Astrocyte (in vitro differentiated cells and primary cell): ENCODE measurements at regions not wholly inside any gene's neighbourhood (a gene's known extent, or its start where the extent isn't known, plus 50 kb on each side); places are given as distances from the start of the nearest gene placed in this dataset.

ENCODE experiments used
- DNase-seq: peaks from one replicate; pipeline ENCODE4 v3.0.0-alpha.2; 2010; ENCODE audit warnings: low read depth
- FAIRE-seq: peaks from 2 replicates; lab custom pipeline; 2011; peaks lifted over from hg19 to GRCh38; lab: Jason Lieb, UNC
- H2AFZ ChIP-seq: 2 replicates; pipeline ENCODE4 v1.6.0; 2012; ENCODE audit warnings: low read depth, low read length, inconsistent platforms
- H3K27ac ChIP-seq: 2 replicates; pipeline ENCODE4 v1.5.1; 2011; ENCODE audit warnings: low read depth, low read length, inconsistent platforms
- H3K27me3 ChIP-seq: 2 replicates; pipeline ENCODE4 v1.6.0; 2011; ENCODE audit warnings: low read length, inconsistent platforms; ENCODE audit not compliant: insufficient read depth
- H3K36me3 ChIP-seq: 2 replicates; pipeline ENCODE4 v1.5.1; 2011; ENCODE audit warnings: low read length, inconsistent platforms; ENCODE audit not compliant: insufficient read depth
- H3K4me1 ChIP-seq: 2 replicates; pipeline ENCODE4 v1.5.1; 2011; ENCODE audit warnings: low read length, inconsistent platforms; ENCODE audit not compliant: insufficient read depth
- H3K4me2 ChIP-seq: 2 replicates; pipeline ENCODE4 v1.6.0; 2012; ENCODE audit warnings: low read length, inconsistent platforms
- H3K4me3 ChIP-seq: 2 replicates; pipeline ENCODE4 v1.5.1; 2011; ENCODE audit warnings: low read depth, mild to moderate bottlenecking, low read length, inconsistent platforms; ENCODE audit not compliant: insufficient read depth
- H3K79me2 ChIP-seq: 2 replicates; pipeline ENCODE4 v1.6.0; 2012; ENCODE audit warnings: mild to moderate bottlenecking, low read length, inconsistent platforms; ENCODE audit not compliant: insufficient read depth
- H3K9ac ChIP-seq: 2 replicates; pipeline ENCODE4 v1.6.0; 2012; ENCODE audit warnings: mild to moderate bottlenecking, low read length, inconsistent platforms
- H3K9me3 ChIP-seq: 2 replicates; pipeline ENCODE4 v1.5.1; 2012; ENCODE audit warnings: low read depth, mild to moderate bottlenecking, low read length, inconsistent platforms; ENCODE audit not compliant: insufficient read depth
- H4K20me1 ChIP-seq: 2 replicates; pipeline ENCODE4 v1.6.0; 2012; ENCODE audit warnings: low read length, inconsistent platforms; ENCODE audit not compliant: insufficient read depth
- H3K27ac Mint-ChIP-seq: one replicate; pipeline ENCODE4 v1.8.0; 2021; ENCODE audit warnings: mild to moderate bottlenecking, mixed read lengths; ENCODE audit not compliant: unreplicated experiment
- H3K27me3 Mint-ChIP-seq: one replicate; pipeline ENCODE4 v1.8.0; 2021; ENCODE audit warnings: low read depth, mixed read lengths; ENCODE audit not compliant: unreplicated experiment
- H3K36me3 Mint-ChIP-seq: one replicate; pipeline ENCODE4 v1.8.0; 2021; ENCODE audit warnings: low read depth, mixed read lengths; ENCODE audit not compliant: unreplicated experiment
- H3K4me1 Mint-ChIP-seq: one replicate; pipeline ENCODE4 v1.8.0; 2021; ENCODE audit warnings: low read depth, mixed read lengths; ENCODE audit not compliant: unreplicated experiment
- H3K4me3 Mint-ChIP-seq: one replicate; pipeline ENCODE4 v1.8.0; 2021; ENCODE audit warnings: mild to moderate bottlenecking, moderate library complexity, mixed read lengths; ENCODE audit not compliant: unreplicated experiment
- H3K9me3 Mint-ChIP-seq: one replicate; pipeline ENCODE4 v1.8.0; 2021; ENCODE audit warnings: mild to moderate bottlenecking, mixed read lengths; ENCODE audit not compliant: unreplicated experiment
- EZH2 ChIP-seq: IDR thresholded peaks from 2 replicates; pipeline ENCODE4 v1.6.1; 2012; ENCODE audit warnings: mild to moderate bottlenecking, low read length, inconsistent platforms; ENCODE audit not compliant: insufficient read depth
- TF ChIP-seq, protein P1 (sequence below): IDR thresholded peaks from 2 replicates; pipeline ENCODE4 v1.5.1; 2011; ENCODE audit warnings: low read depth, mild to moderate bottlenecking, inconsistent platforms, low read length, moderate library complexity; ENCODE audit not compliant: insufficient read depth

DNA sequence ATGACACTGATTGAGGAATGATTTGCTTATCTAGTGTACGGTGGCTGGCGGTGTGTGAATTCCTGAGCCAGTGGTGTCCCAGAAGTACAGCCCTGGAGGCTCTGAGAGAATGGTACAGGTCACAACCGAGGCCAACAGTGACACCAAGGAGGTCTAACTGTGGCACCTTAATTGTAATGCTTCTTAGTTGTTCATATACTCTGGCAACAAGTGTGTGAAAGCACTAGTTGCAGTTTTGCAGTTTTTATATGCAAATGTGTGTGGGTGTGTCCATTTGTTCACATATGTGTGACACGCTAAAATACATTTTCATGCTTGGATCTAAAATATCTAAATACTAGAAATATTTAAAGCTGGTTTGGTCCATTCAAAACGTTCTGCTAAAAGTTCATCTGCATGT, 185.3 kb upstream of the FMN2 start:
- Mint-ChIP-seq H3K36me3 (no peaks in the 10 kb centered on the region), H3K4me3 (no peak overlapping the region), H3K27ac (no peak overlapping the region), H3K27me3 (no peaks in the 10 kb centered on the region), H3K9me3 (no peaks in the 10 kb centered on the region), H3K4me1 (peaks cover 2% of the 10 kb centered on the region)
- TF ChIP-seq, protein P1, sequence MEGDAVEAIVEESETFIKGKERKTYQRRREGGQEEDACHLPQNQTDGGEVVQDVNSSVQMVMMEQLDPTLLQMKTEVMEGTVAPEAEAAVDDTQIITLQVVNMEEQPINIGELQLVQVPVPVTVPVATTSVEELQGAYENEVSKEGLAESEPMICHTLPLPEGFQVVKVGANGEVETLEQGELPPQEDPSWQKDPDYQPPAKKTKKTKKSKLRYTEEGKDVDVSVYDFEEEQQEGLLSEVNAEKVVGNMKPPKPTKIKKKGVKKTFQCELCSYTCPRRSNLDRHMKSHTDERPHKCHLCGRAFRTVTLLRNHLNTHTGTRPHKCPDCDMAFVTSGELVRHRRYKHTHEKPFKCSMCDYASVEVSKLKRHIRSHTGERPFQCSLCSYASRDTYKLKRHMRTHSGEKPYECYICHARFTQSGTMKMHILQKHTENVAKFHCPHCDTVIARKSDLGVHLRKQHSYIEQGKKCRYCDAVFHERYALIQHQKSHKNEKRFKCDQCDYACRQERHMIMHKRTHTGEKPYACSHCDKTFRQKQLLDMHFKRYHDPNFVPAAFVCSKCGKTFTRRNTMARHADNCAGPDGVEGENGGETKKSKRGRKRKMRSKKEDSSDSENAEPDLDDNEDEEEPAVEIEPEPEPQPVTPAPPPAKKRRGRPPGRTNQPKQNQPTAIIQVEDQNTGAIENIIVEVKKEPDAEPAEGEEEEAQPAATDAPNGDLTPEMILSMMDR, result no peak
- no peak for TF ChIP-seq EZH2
- Histone ChIP-seq H3K27me3 (no peaks in the 10 kb centered on the region), H3K36me3 (no peaks in the 10 kb centered on the region), H3K27ac (no peak overlapping the region), H4K20me1 (no peaks in the 10 kb centered on the region), H3K79me2 (no peaks in the 10 kb centered on the region), H3K9me3 (no peaks in the 10 kb centered on the region), H2AFZ (no peak overlapping the region), H3K4me2 (no peak overlapping the region), H3K4me3 (no peak overlapping the region), H3K4me1 (no peaks in the 10 kb centered on the region), H3K9ac (no peak overlapping the region)
- no peak for FAIRE-seq
- DNase-seq, result no peak

DNA sequence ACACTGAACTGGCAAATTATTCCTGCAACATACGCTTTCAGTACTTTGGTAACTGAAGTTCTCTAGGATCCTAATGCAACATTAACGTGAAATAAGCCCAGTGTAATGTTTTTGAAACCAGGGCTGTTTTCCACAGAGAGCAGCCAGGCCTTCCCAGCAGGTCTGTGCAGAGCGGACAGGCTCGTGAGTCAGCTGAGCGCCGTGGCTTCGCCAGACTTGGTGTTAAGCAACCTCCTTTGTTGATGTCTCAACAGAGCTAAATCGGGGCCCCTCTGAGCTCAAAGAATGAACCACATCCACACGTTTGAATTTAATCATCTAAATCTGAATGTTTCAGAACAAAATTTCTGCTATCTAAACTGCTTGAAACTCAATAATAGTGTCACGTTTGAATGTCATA, 181.8 kb upstream of the FMN2 start:
- peak; percentile 37 for DNase-seq
- peak overlapping the region; percentile 42 for H3K27ac Mint-ChIP-seq
- no peak overlapping the region for H3K4me3 Mint-ChIP-seq
- no peaks in the 10 kb centered on the region for H3K27me3 Mint-ChIP-seq
- no peak overlapping the region for H3K4me3 ChIP-seq
- no peak overlapping the region for H3K4me2 ChIP-seq
- no peaks in the 10 kb centered on the region for H3K27me3 ChIP-seq
- H3K27ac ChIP-seq, result no peak overlapping the region
- peaks cover 11% of the 10 kb centered on the region for H3K4me1 ChIP-seq
- no peaks in the 10 kb centered on the region for H3K9me3 Mint-ChIP-seq
- H2AFZ ChIP-seq, result no peak overlapping the region
- H3K79me2 ChIP-seq, result no peaks in the 10 kb centered on the region
- H3K4me1 Mint-ChIP-seq, result peaks cover 6% of the 10 kb centered on the region
- no peak for FAIRE-seq
- no peak overlapping the region for H3K9ac ChIP-seq
- no peaks in the 10 kb centered on the region for H4K20me1 ChIP-seq
- no peaks in the 10 kb centered on the region for H3K9me3 ChIP-seq
- no peaks in the 10 kb centered on the region for H3K36me3 ChIP-seq
- TF ChIP-seq EZH2, result no peak
- TF ChIP-seq, protein P1, result no peak
- H3K36me3 Mint-ChIP-seq, result no peaks in the 10 kb centered on the region

DNA sequence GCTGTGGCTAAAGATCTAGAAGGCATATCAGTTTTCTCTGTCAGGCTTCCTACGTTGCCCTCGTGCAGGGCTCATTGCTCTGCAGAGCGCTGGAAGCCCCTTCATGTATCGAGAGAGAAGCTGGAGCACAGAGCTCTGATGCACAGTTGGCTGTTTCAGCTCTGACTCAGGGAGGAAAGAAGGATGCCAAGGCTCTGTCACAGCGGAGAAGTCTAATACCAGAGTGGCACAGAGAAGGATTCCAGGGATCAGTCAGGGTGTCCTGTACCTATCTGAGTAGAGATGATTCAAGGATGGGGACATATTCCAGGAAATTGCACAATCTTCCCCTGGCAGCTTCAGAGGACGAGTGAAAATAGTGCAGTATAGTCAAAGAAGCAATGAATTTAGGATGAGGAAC, 179.2 kb upstream of the FMN2 start:
- no peaks in the 10 kb centered on the region for H3K27me3 ChIP-seq
- peaks cover 11% of the 10 kb centered on the region for H3K4me1 ChIP-seq
- H3K4me3 ChIP-seq, result no peak overlapping the region
- H3K9ac ChIP-seq, result no peak overlapping the region
- no peak overlapping the region for H2AFZ ChIP-seq
- no peaks in the 10 kb centered on the region for H3K36me3 ChIP-seq
- no peak for TF ChIP-seq EZH2
- TF ChIP-seq, protein P1, result no peak
- no peak overlapping the region for H3K4me2 ChIP-seq
- no peaks in the 10 kb centered on the region for H4K20me1 ChIP-seq
- H3K27me3 Mint-ChIP-seq, result no peaks in the 10 kb centered on the region
- no peaks in the 10 kb centered on the region for H3K9me3 ChIP-seq
- H3K27ac Mint-ChIP-seq, result no peak overlapping the region
- DNase-seq, result no peak
- peaks cover 8% of the 10 kb centered on the region for H3K4me1 Mint-ChIP-seq
- no peaks in the 10 kb centered on the region for H3K79me2 ChIP-seq
- no peaks in the 10 kb centered on the region for H3K36me3 Mint-ChIP-seq
- no peak overlapping the region for H3K4me3 Mint-ChIP-seq
- FAIRE-seq, result no peak
- no peak overlapping the region for H3K27ac ChIP-seq
- H3K9me3 Mint-ChIP-seq, result no peaks in the 10 kb centered on the region
